HG03378 (cell line): ENCODE measurements at regions not wholly inside any gene's neighbourhood (a gene's known extent, or its start where the extent isn't known, plus 50 kb on each side); places are given as distances from the start of the nearest gene placed in this dataset.

Experiments
- ATAC-seq: cut with Tn5 transposase; IDR thresholded peaks from one replicate; pipeline ENCODE4 v1.9.1; 2021; ENCODE audit warnings: mild to moderate bottlenecking, moderate library complexity; ENCODE audit not compliant: unreplicated experiment

DNA sequence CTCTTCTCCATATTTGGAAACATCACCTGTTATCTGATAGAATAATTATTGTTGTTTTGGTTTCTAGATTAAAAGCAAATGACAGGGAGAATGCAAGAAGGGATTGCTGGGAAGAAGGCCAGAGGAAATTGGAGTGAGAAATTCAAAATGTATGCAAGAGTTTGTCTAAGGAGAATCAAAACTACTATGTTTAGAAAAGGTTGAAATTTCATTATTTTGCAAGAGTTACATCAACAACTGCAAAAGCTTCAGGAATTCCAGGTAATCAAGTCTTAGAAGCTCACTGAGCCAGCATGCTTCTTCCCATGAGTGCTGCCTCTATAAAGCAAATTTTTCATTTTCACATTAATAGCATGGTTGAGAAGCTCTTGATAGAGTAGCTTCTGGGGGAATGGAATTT lies 177.2 kb upstream of the GBE1 start:
- no peak for ATAC-seq

DNA sequence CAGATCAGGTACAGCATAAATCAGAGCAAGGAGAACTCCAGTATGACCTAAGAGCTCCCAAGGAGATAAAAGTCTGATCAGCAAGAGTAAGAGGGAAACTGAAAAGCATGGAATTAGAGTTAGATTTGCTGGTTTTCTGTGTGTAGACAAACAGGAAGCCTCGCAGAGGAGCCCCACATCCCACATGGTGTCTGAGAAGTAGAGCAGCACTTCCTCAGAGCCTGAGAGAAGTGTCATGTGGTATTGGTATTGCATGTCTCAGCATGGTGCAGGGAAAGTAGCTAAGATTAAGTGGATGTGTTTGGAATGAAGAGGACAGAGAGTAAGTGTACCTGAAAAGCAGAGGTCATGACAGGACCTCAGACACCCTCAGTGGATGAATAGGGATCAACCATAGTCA lies 175.4 kb upstream of the GBE1 start:
- no peak for ATAC-seq

DNA sequence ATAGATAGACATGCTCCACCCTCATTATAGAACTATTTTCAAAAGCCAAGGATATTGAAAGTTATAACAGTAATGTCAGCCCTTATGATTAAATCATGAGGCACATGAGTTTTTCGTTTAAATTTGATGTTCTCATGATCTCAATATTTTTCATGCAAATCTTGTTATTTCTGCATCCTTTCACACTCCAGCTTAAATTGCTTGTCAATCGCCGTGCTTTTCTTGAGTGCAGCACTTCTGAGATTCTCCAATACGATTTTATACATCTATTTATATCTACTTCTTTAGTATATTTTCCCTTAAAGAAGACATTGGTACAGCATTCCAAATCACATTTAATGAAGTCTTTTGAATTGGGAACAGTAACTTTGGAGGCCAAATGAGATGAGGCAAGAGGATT lies 171.2 kb upstream of the GBE1 start:
- ATAC-seq, result no peak

DNA sequence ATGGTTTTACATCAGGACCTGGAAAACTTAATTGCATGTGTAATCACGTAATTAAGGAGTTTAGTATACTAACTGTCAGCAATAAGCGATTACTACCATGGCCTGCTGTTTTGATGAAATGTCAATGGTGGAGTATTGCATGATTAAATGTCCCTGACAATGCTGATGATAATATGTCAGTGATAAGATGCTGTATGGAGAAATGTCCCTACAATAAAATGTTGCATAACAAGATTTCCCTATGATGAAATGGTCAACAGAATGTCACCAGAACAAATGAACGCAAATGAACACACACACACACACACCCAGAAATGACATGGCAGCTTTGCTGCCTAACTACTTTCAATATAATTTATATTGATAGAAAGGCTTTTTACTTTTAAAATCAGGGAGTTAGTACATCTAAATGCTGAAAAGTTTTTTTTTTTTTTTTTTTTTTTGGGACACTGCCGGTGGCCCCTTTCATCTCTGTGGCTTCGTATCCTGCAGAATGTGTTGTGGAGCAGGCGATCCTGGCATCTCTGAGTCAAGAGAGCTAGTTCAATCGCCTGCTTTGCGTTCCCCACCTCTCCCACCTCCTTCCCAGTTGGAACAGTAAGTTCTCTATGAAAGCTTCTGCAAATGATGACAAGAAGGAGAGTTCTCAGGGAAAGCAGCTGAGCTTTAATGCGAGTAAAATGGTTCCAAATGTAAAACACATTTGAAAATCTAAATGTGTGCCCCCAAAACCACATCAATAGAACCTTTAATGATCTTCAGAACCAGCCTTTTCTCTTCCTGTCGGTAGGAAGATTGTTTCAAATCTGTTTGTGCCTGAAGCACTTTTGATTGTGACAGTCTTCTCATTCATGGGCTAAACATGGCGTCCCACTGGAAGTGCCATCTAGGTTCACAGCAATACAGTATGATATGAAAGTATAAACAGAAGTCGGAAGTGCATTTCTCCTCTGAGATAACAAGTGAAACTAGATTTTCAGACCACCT lies 170.1 kb upstream of the GBE1 start:
- no peak for ATAC-seq

DNA sequence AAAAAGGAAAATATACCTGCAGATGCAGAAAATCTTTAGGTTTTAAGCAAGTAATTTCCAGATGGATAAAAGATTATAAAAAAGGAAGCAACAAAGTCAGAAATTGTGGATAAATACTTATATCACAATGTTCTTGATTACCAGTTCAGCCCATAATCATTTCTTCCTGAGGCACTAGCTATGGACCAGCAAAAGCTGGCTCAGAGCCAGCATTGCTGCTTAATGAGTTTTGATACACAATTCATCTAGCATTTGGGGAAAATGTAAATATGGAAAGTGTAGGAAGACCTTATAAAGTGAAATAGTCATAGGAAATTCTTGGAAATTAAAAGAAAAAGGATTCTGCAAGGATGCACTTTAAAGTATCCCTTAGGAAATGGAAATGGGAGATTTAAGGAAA lies 168.3 kb upstream of the GBE1 start:
- no peak for ATAC-seq

DNA sequence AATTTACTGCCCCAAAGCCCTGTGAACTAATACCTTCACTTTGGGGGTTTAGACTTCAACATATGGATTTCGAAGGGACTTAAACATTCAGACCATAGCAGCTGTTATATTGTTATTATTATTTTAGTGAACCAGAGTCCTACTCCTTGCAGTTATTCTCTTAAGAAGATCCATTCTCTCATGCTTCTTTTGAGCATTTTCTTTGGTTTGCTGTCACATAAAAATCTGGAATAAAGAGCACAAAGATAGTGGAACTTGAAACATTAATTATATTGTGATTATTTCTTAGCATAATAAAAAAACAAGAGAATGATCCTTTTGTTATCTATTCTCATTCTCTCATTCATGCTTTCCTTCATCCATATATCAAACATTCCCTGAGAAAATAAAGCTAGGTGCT lies 166.4 kb upstream of the GBE1 start:
- ATAC-seq, result no peak

DNA sequence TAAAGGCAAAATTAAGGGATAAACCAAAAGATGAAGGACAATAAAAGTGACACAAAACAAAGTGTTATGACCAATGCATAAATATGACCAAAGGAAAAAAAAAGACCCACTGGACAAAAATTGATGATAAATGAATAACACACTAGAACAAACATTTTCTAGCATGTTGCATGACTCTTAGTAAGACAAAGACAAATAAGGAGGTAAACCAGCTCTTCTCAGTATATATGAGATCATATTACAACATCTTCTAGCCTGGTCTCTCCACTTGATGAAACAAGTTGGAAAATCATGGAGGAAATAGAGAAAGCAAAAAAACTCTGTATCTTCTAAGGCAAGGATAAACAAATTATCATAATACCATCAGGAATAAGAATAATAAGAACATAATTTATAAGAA lies 163.9 kb upstream of the GBE1 start:
- ATAC-seq, result no peak

DNA sequence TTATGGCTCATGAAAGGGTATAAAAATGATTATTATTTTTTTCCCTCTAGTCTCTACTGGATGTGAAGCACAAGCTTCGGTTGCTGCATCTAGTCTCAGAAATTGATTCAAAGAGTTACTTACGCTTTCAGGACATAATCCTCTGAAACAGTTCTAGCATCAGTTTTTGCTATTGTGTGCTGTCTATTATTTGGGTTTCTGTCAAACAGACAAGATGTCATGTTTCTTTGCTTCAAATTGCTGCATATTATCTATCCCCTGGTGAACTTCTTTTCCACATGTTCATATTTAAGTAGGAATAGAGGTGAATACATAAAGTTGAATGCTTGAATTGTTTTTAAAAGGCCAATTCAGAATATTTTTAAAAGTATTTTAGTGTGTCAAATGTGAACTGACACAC lies 161.6 kb upstream of the GBE1 start:
- ATAC-seq, result no peak

DNA sequence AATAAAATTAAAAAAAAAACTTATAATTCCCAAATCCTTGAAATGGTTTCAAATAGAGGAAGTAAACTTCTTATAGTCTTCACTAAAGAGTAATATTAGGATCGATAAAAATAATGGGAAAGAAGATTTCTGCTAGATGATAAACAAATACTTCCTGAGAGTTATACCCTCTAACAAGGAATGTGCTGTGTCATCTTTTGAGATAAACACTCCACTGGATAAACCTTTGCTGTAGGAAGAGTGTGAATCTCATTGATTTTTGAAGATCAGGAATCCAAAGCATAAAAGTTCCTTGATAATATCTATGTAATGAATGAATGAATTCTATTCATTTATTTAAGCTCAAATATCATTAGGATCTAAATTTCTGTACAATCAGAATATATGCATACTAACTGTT lies 161.0 kb upstream of the GBE1 start:
- ATAC-seq, result no peak

DNA sequence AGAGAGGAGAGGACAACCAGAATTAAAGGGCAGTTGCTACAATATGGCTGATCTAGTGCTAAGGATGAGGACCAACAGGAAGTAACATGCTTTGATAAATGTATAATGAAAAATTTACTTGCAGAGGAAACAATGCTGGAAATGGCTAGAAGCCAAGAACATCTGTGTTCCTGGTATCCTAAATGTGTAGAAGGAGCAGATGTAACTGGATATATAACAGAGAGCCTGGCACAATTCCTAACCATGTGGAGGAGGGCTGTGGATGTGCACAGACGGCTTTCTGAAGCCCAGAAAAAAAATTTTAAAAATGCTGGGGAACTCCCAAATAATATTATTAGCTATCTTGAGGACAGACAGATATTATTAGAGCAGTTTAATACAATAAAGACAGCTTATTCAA lies 159.4 kb upstream of the GBE1 start:
- no peak for ATAC-seq

DNA sequence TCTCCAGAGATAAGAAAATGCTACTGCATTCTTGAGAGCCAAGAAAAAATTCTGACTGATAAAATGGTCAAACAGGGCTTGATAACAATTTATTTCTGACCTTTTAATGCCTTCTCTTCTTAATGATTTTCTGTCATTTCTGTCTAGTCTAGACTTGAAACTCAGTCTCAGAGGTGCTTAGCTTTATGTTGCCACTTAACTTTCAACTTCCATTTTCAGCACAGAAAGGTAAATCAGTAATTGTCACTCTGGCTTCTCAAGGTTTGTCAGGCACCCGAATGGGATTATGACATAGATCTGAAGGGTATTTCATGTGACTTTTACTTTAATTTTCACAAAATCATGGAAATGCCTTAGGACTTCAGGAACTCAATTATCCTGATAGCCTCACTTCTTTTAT lies 155.4 kb upstream of the GBE1 start:
- no peak for ATAC-seq

DNA sequence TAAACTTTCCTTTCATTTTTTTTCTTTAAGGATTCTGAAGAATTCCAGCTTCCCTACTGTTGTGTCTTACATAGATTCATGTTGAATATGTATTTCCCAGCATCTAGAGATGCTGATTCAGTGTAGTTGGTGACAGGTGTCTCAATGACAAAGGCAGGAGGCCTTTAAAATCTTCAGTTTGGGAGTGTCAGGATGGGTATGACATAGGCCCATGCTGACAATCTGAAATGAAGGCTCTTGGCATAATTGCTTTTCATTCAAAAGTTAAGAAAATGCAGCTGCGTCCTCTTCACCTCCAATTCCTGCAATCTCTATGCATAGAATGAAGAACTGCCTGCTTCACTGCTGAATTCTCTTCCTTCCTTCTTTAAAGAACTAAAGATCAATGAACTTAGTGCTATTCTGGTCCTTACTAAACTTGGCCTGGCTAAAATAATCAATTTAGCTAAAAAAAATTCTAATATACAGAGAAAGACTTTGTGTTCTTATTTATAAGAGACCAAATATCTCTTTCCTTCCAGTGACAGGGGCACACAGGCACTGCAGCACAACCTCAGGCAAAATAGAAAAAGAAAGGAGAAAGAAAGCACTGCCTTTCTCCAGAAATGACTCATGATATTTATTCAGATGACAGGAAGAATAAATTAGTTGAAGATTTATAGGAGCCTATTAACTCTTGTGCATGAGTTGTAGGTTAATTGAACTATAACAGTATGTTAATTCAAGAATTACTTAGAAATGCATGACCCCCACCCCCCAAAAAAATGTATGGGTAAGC lies 152.6 kb upstream of the GBE1 start:
- ATAC-seq, result no peak

DNA sequence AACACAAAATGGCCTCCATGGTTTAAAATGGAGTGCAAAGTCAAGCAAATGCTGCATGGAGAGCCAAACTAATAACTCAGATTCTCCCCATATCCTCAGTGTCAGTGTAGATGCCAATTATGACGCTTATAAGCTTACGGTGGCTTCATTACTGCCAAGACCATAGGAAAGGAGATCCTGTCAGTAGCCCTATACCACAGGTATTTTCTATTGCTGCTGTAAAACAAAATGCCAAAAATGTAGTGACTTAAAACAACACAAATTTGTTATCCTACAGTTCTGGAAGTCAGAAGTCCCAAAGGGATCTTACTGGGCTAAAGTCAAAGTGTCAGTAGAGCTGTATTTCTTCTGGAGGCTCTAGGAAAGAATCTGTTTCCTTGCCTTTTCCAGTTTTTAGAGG lies 149.8 kb upstream of the GBE1 start:
- ATAC-seq, result no peak

DNA sequence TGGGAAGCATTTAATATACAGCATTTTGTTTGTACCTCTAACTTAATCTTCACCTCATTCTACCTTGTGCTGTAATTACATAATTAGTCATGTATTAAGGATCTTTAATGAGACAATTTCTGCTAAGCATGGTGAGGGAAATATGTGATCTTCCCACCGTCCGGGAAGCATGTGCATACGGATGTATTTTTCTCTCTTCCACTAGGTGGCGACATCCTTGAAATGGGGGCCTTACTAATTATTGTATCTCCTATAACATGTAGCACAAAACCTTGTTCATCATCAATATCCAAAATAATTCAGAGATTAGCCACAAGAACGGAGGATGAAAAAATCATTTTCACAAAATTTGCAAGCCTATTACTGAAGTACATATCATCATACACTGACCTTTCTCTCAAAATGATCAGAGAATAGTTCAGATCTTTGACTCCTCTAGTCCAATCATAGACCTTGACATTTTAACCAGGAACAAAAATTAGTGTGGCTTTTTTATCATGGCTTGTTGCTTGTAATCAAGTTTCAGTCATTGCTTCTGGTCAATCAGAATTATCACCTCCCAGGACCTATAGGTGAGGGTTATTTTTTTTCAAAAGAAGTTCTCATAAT lies 148.9 kb upstream of the GBE1 start:
- ATAC-seq, result peak; percentile 79

DNA sequence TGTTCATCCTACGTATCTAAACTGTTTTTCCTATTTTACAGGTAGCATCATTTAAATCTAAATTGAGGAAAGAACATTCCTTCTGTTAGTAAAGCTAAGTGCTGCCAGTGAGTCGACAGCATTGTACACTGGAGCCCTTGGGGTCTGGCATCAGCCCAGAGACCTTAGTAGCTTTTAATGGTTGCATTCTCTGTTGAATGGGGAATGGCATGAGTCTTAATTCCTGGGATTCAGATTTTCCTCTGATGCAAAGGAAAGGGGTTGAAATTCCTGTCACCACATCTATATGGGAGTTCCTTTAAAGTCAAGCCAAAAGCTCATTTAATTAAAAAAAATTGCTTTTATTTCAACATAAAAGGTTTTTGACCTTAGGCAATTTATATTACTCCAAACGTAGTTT lies 148.4 kb upstream of the GBE1 start:
- no peak for ATAC-seq

DNA sequence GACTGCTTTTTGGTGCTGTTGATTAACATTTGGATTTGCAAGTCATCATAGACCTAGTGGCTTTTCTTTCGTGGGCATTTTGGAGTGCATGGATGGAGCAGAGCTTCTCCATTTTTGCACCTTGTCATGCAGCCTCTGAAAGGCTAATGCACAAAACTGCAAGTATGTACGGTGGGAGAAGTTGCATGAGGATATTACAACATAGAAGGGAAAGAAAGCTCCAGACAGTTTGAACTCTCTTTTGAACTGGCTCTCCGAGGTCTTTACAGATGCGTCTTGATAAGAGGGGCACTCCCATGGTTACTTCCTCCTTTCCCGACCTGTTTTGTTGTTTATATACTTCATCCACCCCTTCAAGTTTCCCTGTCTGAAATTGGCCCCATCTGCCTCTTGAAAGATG lies 147.1 kb upstream of the GBE1 start:
- no peak for ATAC-seq

DNA sequence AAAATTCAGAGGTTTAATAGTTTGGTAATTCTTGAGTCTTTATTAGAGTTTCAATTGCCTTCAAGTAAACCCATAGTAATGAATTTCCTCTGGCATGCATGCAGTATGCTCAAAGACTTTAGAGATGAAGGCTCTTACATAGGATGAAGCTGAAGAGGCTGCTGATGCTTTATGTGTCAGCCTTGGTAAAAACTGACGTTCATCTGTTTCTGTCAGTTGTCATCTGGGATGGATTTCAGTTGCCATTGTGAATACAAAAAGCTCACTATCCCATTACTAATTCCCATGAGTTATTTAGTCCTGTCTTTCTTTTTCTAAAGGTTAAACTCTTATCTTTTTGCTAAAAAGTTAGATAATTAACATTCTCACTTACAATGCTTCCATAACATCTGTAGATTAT lies 136.9 kb upstream of the GBE1 start:
- no peak for ATAC-seq

DNA sequence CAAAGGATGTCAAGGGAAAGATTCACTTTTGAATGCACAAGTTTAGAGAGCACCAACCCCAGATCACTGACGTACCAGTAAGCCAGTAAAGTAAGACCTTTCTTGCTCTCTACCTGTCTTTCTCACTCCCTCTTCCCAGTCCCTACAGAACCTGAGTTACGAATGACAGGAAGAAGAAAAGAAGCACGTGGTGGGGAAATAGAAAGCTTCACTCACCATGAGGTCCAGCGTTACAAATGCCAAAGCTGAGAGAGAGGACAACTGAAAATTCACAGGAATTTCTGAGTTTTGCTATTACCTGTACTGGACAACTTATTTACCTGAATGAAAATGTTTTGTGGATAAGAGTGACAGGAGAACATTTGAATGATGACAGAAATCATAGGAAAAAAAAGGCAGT lies 133.2 kb upstream of the GBE1 start:
- ATAC-seq, result no peak

DNA sequence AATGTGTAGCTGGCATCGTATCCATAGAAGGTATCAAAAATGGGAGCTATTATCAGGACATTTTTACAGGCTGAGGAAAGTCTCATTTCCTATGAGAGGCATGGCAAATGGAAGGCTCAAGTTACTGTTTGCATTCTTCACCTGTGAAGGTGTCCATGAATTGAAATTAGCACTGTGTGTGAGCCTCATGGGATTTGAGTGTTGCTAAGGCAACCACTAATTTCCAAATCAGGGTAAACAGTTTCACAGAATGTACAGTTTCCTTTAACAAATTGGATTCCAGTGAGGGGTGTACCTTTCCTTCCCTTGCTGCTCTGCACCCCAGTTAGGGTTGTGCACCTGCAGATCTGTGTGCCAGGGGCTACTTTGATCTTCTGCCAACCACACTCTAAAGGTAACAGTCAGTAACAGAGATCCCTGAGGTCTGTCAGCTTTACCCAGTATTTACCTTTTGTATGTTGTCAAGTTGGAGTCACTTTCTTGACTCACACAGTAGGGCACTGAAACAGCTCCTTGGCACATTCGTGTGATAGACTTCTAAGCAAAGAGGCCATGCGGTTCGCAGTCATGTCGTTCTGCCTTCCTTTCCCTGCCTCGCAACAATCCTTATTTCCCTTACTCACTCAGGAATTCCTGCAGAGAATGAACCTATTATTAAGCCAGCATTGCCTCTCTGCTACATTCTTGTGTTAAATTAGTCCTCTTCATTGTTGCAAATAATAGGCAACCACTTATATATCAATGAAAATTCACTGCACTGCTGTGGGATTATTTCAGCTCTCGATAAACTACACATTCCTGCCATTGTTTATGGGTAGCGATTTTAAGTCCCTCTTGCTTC lies 129.8 kb upstream of the GBE1 start:
- no peak for ATAC-seq

DNA sequence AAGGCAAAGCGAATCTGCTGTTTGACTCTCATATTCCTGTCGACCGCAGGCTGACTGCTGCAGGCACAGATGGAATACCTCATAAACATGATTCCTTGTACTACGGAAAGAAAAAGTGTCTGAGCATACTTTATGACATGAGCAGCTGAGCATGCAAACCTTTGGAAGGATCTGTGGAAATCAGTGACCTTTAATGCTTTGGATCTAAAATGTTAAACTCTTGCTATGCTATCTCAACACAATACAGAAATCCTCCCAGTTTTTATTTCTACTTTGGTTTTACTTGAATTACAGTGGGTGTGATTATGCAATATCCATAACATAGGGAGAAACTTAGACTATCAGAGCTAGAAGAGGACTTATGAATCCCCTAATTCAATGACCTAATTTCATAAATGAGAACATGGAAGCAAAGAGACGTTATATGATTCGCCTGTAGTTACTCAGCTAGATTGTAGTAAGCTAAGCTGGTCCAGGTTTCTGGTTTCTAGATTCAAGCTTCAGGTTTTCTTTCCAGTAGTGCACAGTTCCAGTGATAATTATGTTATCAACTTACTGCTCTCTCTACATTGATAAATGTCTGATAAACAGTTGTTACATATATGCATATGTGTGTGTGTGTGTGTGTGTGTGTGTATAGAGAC lies 127.6 kb upstream of the GBE1 start:
- no peak for ATAC-seq
